Stimulated activated CD4-positive, alpha-beta T cell treated with anti-CD3 and anti-CD28 coated beads, Interleukin-15, amount 100 ng/mL, for 24 hours (primary cell): ENCODE measurements at regions not wholly inside any gene's neighbourhood (a gene's known extent, or its start where the extent isn't known, plus 50 kb on each side); places are given as distances from the start of the nearest gene placed in this dataset.
"Not testable (repeated sequence)": the region's sequence is repeated elsewhere in the genome, so short reads cannot be mapped to it uniquely, and the experiment has no call there.

Source experiments
- DNase-seq: peaks from one replicate; pipeline ENCODE4 v3.0.0-alpha.2; 2020

DNA sequence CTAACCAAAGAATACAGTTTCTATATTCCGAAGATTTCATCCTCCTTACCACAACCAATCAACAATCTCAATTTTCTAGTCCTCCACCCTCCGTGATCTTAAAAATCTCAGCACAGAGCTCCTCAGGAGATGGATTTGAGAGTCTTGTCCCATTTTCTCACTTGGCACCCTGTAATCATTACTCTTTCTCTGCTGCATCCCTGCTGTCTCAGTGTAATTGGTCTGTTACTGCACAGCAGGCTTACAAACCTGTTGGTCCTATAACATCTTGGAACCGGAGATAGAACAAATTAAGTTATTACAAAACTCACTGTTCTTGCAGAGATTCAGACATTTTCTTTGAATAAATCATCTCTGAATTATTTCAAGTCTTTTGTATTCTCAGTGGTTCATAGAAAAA, 1227.2 kb downstream of the JRKL start:
- no peak for DNase-seq

DNA sequence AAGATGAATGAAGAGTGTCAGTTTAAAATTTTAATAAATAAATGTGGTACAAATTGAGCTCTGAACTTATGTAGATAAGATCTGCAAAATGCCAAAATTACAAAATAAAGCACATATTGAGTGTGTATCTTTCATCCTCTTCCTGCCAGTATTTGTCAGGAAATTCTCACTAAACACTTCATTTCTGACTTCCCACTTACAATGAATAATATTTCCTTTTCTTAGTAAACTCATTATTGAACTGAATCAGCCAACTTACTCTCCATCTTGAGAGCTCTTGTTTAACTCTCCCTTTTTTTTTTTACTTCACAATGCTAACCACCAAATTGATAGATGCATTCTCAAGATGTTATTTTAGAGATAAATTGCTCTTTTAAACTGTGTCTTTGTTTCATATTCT, 1230.2 kb downstream of the JRKL start:
- DNase-seq = no peak

DNA sequence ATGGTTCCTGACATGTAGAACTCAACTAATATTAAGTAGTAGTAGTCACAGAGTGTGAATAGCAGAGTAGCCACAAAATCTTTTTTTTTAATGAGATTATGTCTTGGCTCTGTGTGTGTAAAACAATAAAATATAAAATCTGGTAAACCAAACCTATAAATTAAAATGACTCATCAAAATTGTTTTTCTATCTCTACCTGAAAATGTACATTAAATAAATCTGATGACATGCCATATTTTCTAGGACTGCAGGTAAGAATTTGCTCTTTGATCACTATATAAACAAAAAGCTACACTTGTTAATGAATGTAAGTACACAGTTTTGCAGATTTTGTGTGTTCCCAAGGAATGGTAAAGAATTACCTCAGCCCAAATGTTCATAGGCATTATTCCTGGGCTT, 1231.5 kb downstream of the JRKL start:
- no peak for DNase-seq

DNA sequence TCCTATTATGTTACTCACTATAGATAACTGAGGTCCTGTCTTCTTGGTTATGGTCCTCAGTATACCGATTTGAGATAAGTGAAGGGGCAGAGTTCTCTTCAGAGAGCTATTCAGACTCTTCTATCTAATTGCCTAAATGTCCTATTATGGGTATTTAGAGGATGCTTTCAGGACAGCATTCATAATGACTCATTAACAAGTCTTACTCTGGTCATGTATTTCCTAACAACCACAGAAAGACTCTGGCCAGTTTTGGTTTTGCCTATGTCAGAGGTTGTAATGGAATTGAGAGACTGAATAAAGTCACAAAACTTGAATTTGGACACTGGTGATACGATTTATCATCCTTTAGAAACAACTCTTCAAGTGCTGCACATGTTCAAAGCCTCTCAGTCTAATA, 1233.0 kb downstream of the JRKL start:
- no peak for DNase-seq

DNA sequence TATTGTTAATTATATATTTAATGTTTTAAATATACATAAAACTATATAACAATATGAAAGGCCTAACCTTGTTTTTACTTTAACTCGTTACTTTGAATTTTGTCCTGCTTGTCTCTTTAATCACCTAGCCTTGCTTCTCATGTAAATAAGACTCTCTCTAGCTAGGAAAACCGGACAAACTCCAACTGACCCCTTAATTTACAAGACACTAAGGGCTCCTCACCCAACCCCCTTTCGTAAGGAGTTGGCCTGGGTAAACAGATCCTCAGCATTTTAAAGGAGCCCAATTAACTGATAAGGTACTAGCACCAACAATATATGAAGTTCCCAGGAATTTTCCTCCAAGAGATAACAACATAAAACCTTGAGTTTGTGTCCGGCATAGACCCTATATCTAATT, 1246.9 kb downstream of the JRKL start:
- DNase-seq = not testable (repeated sequence)

DNA sequence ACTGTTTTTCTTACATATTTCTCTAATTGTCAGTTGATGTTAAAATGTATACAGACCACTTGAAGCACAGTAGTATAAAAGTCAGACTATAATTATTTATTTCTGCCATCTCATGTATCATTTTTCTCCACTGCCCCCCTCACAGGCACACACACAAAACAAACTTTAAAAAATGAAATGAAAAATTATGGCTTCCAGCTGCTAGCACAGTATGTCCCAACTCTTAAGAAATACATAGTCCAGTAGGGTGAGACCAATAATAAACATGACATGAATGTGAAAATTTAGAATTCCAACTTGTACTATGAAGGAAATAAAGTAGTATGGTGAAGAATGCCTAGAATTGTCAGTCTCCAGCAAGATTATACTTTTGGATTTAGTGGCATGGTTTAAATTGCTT, 1247.9 kb downstream of the JRKL start:
- DNase-seq = no peak

DNA sequence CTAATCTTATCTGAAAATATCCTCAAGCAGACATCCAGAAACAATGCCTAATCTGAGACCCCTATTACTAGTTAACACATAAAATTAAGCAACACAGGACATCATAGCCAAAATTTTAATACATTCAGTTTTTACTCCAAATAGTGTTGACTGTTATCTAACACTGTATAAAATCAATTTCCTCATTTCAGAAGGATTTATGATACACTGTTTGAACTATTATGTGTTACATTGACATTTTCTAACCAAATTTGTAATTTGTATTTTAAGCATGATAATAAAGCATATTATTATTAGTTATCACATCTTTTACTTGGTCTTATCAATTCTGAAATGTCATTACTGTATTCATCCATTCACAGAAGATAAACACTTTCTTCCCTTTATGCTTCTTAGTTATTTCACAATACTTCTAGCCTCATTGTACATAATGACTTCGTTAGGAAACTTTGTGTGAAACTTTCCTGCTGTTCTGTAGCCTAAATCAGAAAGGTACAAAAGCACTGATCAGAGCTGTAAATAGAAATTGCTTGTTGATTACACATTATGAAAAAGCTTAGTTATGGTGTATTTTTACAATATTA, 1248.9 kb downstream of the JRKL start:
- no peak for DNase-seq

DNA sequence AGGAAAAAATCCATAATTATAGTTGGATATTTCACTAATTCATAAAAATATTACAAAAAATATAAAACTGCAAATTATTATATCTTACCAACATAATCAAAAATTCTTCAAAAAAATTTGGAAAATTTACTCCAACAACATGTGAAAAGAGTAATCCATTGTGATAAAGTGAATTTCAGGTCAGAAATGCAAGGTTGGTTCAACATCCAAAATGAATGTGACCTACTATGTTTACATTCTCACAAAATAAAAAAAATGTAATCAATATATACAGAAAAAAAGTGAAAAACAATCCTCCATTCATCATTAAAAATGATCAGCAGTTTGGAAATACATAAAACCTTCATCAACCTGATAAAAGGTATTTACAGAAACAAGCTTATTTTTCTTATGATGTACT, 1252.2 kb downstream of the JRKL start:
- no peak for DNase-seq

DNA sequence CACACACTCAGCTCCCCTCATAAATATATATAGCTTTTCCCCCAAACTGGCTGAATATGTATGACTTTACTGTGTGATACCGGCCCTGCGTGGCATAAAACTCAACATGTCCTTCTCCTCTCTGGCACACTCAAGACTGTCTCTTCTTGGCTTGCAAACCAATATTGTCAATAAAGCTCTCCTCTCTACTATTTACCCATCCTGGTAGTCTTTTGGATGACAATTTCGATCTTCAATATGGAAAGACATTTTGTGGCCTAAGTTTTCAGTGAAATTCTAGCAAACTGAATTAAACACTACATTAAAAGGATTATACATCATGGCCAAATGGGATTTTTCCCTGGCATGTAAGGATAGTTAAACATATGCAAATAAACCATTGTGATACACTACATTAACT, 1255.9 kb downstream of the JRKL start:
- DNase-seq = no peak

DNA sequence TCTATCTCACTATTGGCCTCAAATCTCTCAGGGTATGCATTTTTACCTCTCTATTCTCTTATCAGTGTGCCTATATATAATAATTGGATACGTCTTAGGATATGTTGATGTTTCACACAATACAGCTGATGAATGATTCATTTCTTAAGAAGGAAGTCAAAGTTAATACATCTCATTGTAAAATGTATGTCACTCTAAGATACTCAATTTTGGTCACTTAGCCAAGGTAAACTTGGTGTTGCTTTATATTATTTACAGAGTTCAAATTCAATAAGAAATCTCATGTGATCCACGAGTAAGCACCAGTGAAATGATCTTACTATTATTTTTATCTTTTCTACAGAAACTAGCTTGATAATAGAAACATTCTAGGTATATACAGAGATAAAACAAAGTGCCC, 1266.5 kb downstream of the JRKL start:
- DNase-seq = no peak

DNA sequence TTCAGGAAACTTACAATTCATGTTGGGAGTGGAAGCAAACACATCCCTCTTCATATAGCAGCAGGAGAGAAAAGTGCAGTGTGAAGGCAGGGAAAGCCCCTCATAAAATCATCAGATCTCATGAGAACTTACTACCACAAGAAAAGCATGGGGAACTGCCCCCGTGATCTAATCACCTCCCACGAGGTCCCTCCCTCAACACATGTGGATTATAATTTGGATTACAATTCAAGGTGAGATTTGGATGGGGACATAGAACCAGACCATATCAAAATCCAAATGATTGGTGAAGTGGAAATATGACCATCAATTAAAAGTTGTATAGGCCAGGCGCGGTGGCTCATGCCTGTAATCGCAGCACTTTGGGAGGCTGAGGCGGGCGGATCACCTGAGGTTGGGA, 1268.0 kb downstream of the JRKL start:
- no peak for DNase-seq

DNA sequence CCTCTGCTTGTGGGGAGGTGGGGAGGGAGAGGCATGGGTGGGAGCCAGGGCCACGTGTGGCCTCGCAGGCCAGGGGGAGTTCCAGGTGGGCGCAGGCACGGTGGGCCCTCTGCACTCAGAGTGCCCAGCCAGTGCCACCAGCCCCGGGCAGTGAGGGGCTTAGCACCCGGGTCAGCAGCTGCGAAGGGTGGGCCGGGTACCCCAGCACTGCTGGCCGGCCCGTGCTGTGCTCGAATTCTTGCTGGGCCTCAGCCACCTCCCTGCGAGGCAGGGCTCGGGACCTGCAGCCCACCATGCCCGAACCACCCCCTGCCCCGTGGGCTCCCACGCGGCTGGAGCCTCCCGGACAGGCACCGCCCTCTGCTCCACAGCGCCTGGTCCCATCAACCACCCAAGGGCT, 1277.2 kb downstream of the JRKL start:
- no peak for DNase-seq

DNA sequence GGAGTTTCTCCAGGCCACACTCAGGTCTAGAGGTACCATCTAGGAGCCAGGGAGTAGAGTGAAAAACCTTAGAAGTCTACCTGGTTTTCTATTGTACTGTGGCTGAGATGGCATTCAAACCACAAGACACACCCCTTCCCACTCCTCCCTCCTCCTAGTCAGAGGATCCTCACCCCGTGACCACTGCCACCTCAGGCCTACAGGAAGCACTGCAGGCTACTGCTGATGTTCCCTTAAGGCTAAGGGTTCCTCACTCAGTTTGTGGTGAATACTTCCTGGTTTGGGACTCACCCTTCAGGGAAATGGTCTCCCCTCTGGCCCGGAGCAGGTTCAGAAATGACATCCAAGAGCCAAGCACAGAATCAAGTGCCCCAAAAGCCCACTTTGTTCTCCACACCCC, 1293.9 kb downstream of the JRKL start:
- no peak for DNase-seq

DNA sequence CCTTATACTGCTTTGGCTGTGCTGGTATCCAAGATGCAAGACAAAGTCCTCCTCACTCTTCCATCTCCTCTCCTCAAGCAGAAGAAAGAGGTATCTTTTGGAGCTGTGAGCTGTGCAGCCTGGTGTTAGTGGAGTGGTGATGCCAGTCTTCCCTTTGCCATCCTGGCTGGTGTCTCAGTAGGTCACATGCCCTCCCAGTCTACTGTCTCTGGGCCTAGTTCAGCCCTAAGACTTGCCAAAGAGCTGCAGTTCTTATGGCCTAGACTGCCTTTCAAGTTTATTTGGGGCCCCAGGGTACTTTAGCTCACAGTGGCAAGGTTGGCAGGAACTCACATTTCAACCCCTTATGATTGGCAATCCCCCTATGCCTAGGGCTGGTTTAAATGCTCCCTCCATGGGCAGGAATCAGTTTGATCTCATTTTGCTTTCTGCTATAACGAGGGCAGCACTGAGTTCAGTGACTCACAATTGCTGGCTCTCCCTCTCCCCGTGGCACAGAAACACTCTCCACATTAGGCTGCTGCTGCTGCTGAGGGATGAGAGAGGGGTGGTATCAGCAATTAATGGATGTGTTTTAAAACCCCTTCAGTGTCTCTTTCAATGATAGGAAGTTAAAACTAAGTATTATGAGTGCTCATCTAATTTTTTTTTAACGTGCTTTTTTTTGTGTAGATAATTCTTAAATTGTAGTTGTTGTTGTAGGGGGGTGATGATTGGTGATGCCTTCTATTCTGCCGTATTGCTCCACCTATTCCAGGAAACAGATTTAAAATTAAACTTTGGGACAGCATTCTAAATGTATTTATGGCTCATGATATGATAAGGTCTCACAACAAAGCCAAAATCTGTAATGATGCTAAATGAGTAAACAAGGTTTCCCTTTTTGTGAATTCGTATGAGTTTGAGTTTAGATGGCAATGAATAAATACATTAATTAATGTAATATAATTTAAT, 1295.0 kb downstream of the JRKL start:
- no peak for DNase-seq

DNA sequence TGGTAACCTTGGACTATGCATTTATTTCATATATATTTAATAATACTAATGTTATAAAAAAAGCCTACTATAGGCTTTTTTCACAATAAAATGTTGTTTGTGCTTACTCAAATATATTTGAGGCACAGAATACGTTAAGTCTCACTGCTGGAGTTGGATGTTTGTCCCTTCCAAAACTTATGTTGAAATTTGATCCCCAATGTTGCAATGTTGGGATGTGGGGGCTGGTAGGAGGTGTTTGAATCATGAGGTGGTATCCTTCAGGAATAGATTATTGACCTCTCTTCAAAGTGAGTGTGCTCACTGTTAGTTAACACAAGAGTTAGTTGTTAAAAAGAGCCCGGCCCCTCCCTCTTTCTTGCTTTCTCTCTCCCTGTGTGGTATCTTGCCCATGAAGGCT, 1295.9 kb downstream of the JRKL start:
- no peak for DNase-seq

DNA sequence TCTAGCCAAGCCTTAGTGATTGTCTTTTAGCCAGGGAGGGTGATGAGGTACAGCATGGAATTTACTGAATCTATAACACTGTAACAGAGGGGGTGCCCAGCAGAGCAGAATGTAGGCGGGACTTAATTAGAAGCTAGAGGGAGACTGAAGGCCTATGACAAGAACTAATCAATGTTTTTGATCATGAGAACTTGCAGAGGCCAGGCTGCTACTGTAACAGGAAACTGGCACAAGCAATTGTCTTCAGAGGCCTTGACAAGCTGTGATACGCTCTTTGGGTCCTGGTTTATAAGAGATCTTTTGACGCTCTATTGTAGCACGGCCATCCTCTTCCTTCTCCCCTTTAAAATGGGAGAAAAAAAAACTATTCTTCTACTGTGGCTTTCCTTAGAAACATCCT, 1297.3 kb downstream of the JRKL start:
- DNase-seq = no peak

DNA sequence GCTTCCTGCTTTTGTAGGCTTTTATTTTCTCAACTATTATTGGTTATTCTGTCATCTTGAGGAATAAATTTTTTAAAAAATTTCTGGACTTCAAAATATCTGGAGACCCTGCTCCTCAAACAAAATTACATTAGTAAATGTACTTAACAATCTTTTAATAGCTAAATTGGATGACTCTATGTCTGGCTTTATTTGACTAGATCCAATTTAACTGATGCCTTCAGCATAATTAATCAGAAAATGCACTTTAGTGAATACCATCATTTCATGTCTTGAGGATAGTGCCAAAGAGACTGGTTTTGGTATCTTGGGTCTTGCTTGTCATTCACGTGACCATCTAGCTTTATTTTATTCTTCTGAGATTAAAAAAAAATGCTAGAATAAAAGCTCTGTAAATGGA, 1301.2 kb downstream of the JRKL start:
- DNase-seq = no peak

DNA sequence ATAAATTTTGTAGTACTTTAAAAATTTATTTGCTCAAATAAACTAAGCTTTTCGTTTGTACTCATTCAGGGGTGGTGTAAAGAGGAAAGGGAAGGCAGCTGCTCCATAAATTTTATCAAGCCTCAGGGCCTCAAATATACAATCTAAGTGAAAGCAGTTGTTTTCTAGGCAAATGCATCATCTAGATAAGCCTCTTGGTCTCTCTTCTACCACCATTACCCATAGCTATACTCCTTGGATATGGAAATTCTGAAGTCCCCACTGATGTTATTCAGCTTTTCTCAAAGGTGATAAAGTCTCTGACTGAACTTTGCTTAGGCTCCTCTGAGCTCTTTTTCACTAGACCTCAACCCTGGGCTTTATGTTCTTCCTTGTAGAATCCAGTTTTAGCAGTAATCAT, 1313.1 kb downstream of the JRKL start:
- DNase-seq = no peak

DNA sequence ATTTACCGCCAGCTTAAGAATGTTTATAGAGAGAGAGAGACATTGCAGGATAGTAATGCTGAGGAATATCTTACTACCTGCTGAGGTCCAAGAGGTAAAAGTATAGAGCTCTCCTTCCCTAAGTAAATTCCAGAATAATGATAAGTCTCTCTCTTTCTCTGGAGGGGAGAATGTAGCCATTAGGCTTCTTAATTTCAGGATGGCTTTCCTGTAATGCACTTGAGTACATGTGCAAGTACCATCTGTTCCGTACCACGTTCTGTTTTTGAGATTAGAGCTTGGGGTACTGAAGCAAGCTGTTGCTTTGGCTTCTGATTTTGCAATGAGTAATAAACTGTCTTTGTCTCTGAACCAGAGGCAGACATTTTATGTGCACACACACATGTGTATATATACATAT, 1314.0 kb downstream of the JRKL start:
- DNase-seq = no peak

DNA sequence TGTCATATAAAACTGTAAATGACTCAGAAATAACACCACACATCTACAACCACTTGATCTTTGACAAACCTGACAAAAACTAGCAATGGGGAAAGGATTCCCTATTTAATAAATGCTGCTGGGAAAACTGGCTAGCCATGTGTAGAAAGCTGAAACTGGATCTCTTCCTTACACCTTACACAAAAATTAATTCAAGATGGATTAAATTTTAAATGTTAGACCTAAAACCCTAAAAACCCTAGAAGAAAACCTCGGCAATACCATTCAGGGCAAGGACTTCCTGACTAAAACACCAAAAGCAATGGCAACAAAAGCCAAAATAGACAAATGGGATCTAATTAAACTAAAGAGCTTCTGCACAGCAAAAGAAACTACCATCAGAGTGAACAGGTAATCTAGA, 1315.3 kb upstream of the CNTN5 start:
- not testable (repeated sequence) for DNase-seq

DNA sequence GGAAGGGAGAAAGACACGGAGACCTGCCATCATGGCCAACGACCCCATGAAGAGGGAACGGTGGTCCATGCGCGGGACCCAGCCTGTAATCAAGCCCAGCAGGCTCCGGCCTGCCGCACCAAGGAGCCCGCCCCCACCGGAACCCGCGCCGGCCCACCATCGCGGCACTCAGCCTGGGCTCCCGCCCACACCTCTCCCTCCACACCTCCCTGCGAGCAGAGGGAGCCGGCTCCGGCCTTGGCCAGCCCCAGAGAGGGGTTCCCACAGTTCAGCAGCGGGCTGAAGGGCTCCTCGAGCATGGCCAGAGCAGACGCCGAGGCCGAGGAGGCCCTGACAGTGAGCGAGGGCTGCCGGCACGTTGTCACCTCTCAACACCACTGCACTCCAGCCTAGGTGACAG, 1302.8 kb upstream of the CNTN5 start:
- DNase-seq = no peak

DNA sequence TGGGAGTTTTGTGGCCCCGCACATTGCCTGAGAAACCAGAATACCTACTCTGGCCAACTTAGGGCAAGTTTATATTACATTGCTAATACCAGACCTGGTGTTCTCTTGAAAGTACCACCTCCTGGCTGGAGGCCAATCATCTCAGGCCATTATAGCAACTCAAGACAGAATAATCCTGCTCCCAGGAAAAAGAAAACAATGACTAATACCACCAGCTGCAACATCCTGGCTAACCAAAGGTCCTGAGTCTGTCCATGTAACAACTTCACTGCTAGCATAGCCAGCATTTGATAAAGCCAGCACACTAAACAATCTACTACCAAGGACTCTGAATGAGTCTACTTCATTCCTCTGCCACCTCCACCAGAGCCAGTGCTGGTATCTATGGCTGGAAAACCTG, 1298.7 kb upstream of the CNTN5 start:
- no peak for DNase-seq

DNA sequence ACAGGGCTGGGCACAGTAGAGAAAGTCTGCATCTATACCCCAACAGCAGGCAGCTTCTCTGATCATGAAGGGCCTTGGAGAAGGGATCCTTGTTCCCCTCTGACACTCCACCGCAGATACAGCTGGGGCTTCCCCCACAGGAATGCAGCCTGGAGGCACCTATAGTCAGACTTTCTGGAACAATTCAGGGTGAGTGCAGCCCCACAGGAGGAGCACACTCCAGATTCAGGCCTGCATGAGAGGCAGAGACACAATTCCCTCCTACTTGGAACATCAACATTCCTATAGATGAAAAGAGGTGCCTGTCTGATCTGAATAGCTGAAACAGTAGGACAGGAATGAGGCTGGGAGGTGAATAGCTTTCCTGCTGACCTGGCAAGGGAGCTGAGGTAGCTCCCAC, 1298.0 kb upstream of the CNTN5 start:
- DNase-seq = no peak

DNA sequence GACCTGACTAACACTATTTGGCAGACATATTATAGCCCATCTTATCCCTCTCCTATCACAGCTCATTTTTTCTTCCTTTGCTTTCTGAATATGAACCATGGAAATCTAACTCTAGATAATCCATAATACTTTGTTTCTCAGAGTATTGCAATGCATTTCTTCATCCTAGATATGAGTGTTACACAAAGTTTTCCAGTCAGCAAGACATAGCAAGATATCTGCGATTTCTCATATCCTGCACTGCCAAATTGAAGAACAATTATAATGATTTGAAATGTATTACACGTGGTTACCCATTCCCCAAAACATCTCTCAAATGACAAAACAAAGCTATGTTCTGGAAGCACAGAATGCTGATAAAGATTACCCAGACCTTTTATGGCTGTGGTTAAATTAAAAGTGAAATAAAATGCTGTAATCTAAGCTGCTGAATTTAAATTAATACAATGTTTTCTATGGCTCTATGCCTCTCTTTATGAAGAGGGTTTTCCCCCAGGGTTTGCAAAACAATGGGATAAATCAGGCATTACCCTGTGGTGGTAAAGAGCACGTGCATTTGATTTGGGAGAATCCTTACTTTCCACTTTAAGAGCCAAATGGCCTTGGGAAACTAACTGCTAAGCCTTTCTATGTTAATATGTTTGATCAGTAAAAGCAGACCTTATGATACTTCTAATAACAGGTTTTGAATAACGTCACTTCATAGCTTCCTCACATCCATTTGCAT, 1291.0 kb upstream of the CNTN5 start:
- DNase-seq = no peak
